SK-N-SH treated with all-trans-retinoic acid at 6 μM for 48 hours (cell line): ENCODE measurements at regions not wholly inside any gene's neighbourhood (a gene's known extent, or its start where the extent isn't known, plus 50 kb on each side); places are given as distances from the start of the nearest gene placed in this dataset.

Source experiments
- ATAC-seq: fragments of 200-7000 bp; cut with Tn5 transposase; 3 replicates; pipeline ENCODE4 v1.9.1; 2020; ENCODE audit warnings: mild to moderate bottlenecking, moderate library complexity
- ARNTL ChIP-seq: fragments of 450-650 bp; formaldehyde crosslinking; IDR thresholded peaks from 2 replicates; pipeline ENCODE4 v1.5.0; 2020; ENCODE audit warnings: low read depth, mild to moderate bottlenecking, moderate library complexity, borderline replicate concordance
- BACH2 ChIP-seq: fragments of 250-450 bp; sonication (Bioruptor Pico); IDR thresholded peaks from 2 replicates; pipeline ENCODE4 v1.9.0; 2021; ENCODE audit warnings: mild to moderate bottlenecking, borderline replicate concordance
- CREB5 ChIP-seq: fragments of 250-450 bp; sonication (Bioruptor Pico); IDR thresholded peaks from 2 replicates; pipeline ENCODE4 v1.5.1; 2020; ENCODE audit warnings: low read depth, mild to moderate bottlenecking, moderate library complexity
- CSDC2 ChIP-seq: fragments of 250-450 bp; sonication (Bioruptor Pico); IDR thresholded peaks from 2 replicates; pipeline ENCODE4 v1.5.0; 2020; ENCODE audit warnings: mild to moderate bottlenecking, moderate library complexity
- CSRNP3 ChIP-seq: fragments of 250-450 bp; sonication (Bioruptor Pico); IDR thresholded peaks from 2 replicates; pipeline ENCODE4 v1.5.1; 2021; ENCODE audit warnings: mild to moderate bottlenecking, moderate library complexity
- ESRRG ChIP-seq: fragments of 250-450 bp; sonication (Bioruptor Pico); IDR thresholded peaks from 2 replicates; pipeline ENCODE4 v1.6.1; 2021; ENCODE audit warnings: mild to moderate bottlenecking
- GLIS3 ChIP-seq: fragments of 250-450 bp; sonication (Bioruptor Pico); IDR thresholded peaks from 2 replicates; pipeline ENCODE4 v1.5.0; 2020; ENCODE audit warnings: mild to moderate bottlenecking, moderate library complexity
- ISL1 ChIP-seq: fragments of 250-450 bp; sonication (Bioruptor Pico); IDR thresholded peaks from 2 replicates; pipeline ENCODE4 v2.1.2; 2022; ENCODE audit warnings: mild to moderate bottlenecking, moderate library complexity
- OSR1 ChIP-seq: fragments of 250-450 bp; sonication (Bioruptor Pico); IDR thresholded peaks from 2 replicates; pipeline ENCODE4 v1.8.0; 2022; ENCODE audit warnings: moderate library complexity, mild to moderate bottlenecking, inconsistent platforms
- PATZ1 ChIP-seq: fragments of 250-450 bp; sonication (Bioruptor Pico); IDR thresholded peaks from 2 replicates; pipeline ENCODE4 v1.8.0; 2020; ENCODE audit warnings: mild to moderate bottlenecking, moderate library complexity, borderline replicate concordance
- POU6F1 ChIP-seq: fragments of 250-450 bp; sonication (Bioruptor Pico); IDR thresholded peaks from 2 replicates; pipeline ENCODE4 v1.8.0; 2021; ENCODE audit warnings: low read depth, mild to moderate bottlenecking, moderate library complexity, borderline replicate concordance
- PPARA ChIP-seq: fragments of 250-450 bp; sonication (Bioruptor Pico); IDR thresholded peaks from 2 replicates; pipeline ENCODE4 v1.5.0; 2020; ENCODE audit warnings: mild to moderate bottlenecking, borderline replicate concordance
- RARB ChIP-seq: fragments of 250-450 bp; sonication (Bioruptor Pico); IDR thresholded peaks from 2 replicates; pipeline ENCODE4 v1.8.0; 2021; ENCODE audit warnings: mild to moderate bottlenecking, moderate library complexity
- SNAI2 ChIP-seq: fragments of 250-450 bp; sonication (Bioruptor Pico); IDR thresholded peaks from 2 replicates; pipeline ENCODE4 v1.5.0; 2020; ENCODE audit warnings: mild to moderate bottlenecking, moderate library complexity
- TCF4 ChIP-seq: fragments of 250-450 bp; sonication (Bioruptor Pico); IDR thresholded peaks from 2 replicates; pipeline ENCODE4 v1.8.0; 2021; ENCODE audit warnings: mild to moderate bottlenecking, moderate library complexity, borderline replicate concordance
- TOX ChIP-seq: fragments of 250-450 bp; sonication (Bioruptor Pico); IDR thresholded peaks from 2 replicates; pipeline ENCODE4 v1.8.0; 2021; ENCODE audit warnings: mild to moderate bottlenecking, moderate library complexity, borderline replicate concordance
- ZC3H10 ChIP-seq: fragments of 250-450 bp; sonication (Bioruptor Pico); IDR thresholded peaks from 2 replicates; pipeline ENCODE4 v1.5.1; 2021; ENCODE audit warnings: mild to moderate bottlenecking, moderate library complexity
- ZFP3 ChIP-seq: fragments of 250-450 bp; sonication (Bioruptor Pico); IDR thresholded peaks from 2 replicates; pipeline ENCODE4 v1.5.0; 2020; ENCODE audit warnings: mild to moderate bottlenecking, moderate library complexity
- ZFP30 ChIP-seq: fragments of 450-650 bp; formaldehyde crosslinking; IDR thresholded peaks from 2 replicates; pipeline ENCODE4 v1.5.0; 2022; ENCODE audit warnings: mild to moderate bottlenecking, moderate library complexity
- ZNF565 ChIP-seq: fragments of 450-650 bp; formaldehyde crosslinking; conservative IDR thresholded peaks from 2 replicates; pipeline ENCODE4 v1.5.0; 2020; ENCODE audit warnings: low read depth, mild to moderate bottlenecking, moderate library complexity
- ZNF8 ChIP-seq: fragments of 450-650 bp; formaldehyde crosslinking; IDR thresholded peaks from 2 replicates; pipeline ENCODE4 v1.5.0; 2020; ENCODE audit warnings: mild to moderate bottlenecking, moderate library complexity

- TF ChIP-seq ARNTL (CRISPR knock-in tag) (no peak), ISL1 (no peak), OSR1 (no peak), ZNF565 (CRISPR knock-in tag) (no peak), ZC3H10 (no peak), BACH2 (CRISPR knock-in tag) (no peak), TOX (CRISPR knock-in tag) (no peak)
These were observed 307.1 kb downstream of the PRR16 start (continued) for GRCh38 chr5:120771202-120771601.

GRCh38 chr5:120778491-120779484 lies 314.7 kb downstream of the PRR16 start:
- TF ChIP-seq PATZ1 (CRISPR knock-in tag) (peak; percentile 34; the same call in 1 of the 2 replicates), BACH2 (CRISPR knock-in tag) (no peak), ISL1 (peak; percentile 67), ZC3H10 (peak; percentile 64), SNAI2 (CRISPR knock-in tag) (no peak), ZFP30 (no peak), ZNF565 (CRISPR knock-in tag) (no peak), ZNF8 (CRISPR knock-in tag) (no peak), ZFP3 (CRISPR knock-in tag) (no peak), GLIS3 (no peak), RARB (CRISPR knock-in tag) (no peak), CREB5 (CRISPR knock-in tag) (0 out of 2 replicates have a peak, but pooled peaks have one; percentile 11), POU6F1 (CRISPR knock-in tag) (no peak), ARNTL (CRISPR knock-in tag) (no peak), TCF4 (CRISPR knock-in tag) (no peak), PPARA (CRISPR knock-in tag) (no peak), CSRNP3 (no peak)
- ATAC-seq = peak; percentile 91

- TF ChIP-seq CSDC2 (CRISPR knock-in tag) (no peak), ISL1 (no peak), ZNF8 (CRISPR knock-in tag) (no peak), BACH2 (CRISPR knock-in tag) (no peak), CSRNP3 (no peak), SNAI2 (CRISPR knock-in tag) (no peak), TOX (CRISPR knock-in tag) (no peak), ZFP3 (CRISPR knock-in tag) (no peak), ZNF565 (CRISPR knock-in tag) (no peak), ESRRG (CRISPR knock-in tag) (no peak), ZFP30 (no peak)
- peak; percentile 45; the same call in 2 of the 3 replicates for ATAC-seq
These were observed 315.6 kb downstream of the PRR16 start for GRCh38 chr5:120779674-120780073.
